Progenitor cell of endocrine pancreas (in vitro differentiated cells): ENCODE measurements at regions not wholly inside any gene's neighbourhood (a gene's known extent, or its start where the extent isn't known, plus 50 kb on each side); places are given as distances from the start of the nearest gene placed in this dataset.
"Not testable (repeated sequence)": the region's sequence is repeated elsewhere in the genome, so short reads cannot be mapped to it uniquely, and the experiment has no call there.

ENCODE experiments used
- DNase-seq: peaks from one replicate; pipeline ENCODE4 v3.0.0; 2021; ENCODE audit warnings: low spot score; ENCODE audit not compliant: unreplicated experiment
- H3K27ac Mint-ChIP-seq: 2 replicates; pipeline ENCODE4 v1.8.0; 2021; ENCODE audit warnings: mild to moderate bottlenecking, moderate library complexity, mixed read lengths
- H3K27me3 Mint-ChIP-seq: 2 replicates; pipeline ENCODE4 v1.8.0; 2021; ENCODE audit warnings: mixed read lengths
- H3K36me3 Mint-ChIP-seq: 2 replicates; pipeline ENCODE4 v1.8.0; 2022; ENCODE audit warnings: mixed read lengths; ENCODE audit not compliant: insufficient read depth
- H3K4me1 Mint-ChIP-seq: 2 replicates; pipeline ENCODE4 v1.8.0; 2021; ENCODE audit warnings: low read depth, mixed read lengths
- H3K4me3 Mint-ChIP-seq: 2 replicates; pipeline ENCODE4 v1.8.0; 2021; ENCODE audit warnings: low read depth, mild to moderate bottlenecking, moderate library complexity, mixed read lengths
- H3K9me3 Mint-ChIP-seq: 2 replicates; pipeline ENCODE4 v1.8.0; 2021; ENCODE audit warnings: low read depth, mixed read lengths
- TF ChIP-seq, protein P1 (sequence below): fragments of 200-600 bp; sonication (generic); IDR thresholded peaks from one replicate; pipeline ENCODE4 v1.5.0; 2021; ENCODE audit warnings: antibody characterized with exemption, mild to moderate bottlenecking; ENCODE audit not compliant: unreplicated experiment

- H3K4me3 Mint-ChIP-seq = no peak overlapping the region
- peaks cover 14% of the 10 kb centered on the region for H3K27me3 Mint-ChIP-seq
- H3K27ac Mint-ChIP-seq = no peak overlapping the region
- no peaks in the 10 kb centered on the region for H3K4me1 Mint-ChIP-seq
- H3K9me3 Mint-ChIP-seq = peaks cover 7% of the 10 kb centered on the region
- H3K36me3 Mint-ChIP-seq = peaks cover 3% of the 10 kb centered on the region
- no peak for DNase-seq
- TF ChIP-seq, protein P1, sequence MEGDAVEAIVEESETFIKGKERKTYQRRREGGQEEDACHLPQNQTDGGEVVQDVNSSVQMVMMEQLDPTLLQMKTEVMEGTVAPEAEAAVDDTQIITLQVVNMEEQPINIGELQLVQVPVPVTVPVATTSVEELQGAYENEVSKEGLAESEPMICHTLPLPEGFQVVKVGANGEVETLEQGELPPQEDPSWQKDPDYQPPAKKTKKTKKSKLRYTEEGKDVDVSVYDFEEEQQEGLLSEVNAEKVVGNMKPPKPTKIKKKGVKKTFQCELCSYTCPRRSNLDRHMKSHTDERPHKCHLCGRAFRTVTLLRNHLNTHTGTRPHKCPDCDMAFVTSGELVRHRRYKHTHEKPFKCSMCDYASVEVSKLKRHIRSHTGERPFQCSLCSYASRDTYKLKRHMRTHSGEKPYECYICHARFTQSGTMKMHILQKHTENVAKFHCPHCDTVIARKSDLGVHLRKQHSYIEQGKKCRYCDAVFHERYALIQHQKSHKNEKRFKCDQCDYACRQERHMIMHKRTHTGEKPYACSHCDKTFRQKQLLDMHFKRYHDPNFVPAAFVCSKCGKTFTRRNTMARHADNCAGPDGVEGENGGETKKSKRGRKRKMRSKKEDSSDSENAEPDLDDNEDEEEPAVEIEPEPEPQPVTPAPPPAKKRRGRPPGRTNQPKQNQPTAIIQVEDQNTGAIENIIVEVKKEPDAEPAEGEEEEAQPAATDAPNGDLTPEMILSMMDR = peak; percentile 19
Observed at GRCh38 chr20:43404878-43405277, 52.8 kb upstream of the SRSF6 start.

DNA sequence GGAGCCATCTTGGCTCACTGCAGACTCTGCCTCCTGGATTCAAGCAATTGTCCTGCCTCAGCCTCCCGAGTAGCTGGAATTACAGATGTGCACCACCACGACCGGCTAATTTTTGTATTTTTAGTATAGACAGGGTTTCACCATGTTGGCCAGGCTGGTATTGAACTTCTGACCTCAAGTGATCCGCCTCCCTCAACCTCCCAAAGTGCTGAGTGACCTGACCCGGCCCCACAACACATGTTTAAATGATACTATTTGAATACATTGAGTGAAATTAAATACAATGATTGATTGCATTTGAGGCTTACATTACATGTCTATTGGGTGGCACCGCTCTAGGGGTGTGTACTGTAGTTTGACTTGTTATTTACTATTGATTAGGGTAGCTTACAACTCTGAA lies 56.8 kb upstream of the SRSF6 start:
- H3K4me3 Mint-ChIP-seq, H3K27me3 Mint-ChIP-seq: not testable (repeated sequence)

GRCh38 chr20:43398676-43399324 lies 58.9 kb upstream of the SRSF6 start:
- no peak overlapping the region for H3K4me3 Mint-ChIP-seq
- DNase-seq = no peak
- H3K9me3 Mint-ChIP-seq = no peaks in the 10 kb centered on the region
- H3K4me1 Mint-ChIP-seq = no peaks in the 10 kb centered on the region
- no peaks in the 10 kb centered on the region for H3K36me3 Mint-ChIP-seq
- no peak overlapping the region for H3K27ac Mint-ChIP-seq
- no peaks in the 10 kb centered on the region for H3K27me3 Mint-ChIP-seq
- TF ChIP-seq, protein P1 = no peak

More for the DNA sequence above, 56.8 kb upstream of the SRSF6 start:
- not testable (repeated sequence) for H3K9me3 Mint-ChIP-seq, H3K4me1 Mint-ChIP-seq, H3K27ac Mint-ChIP-seq, DNase-seq, H3K36me3 Mint-ChIP-seq

GRCh38 chr20:43397147-43397546 lies 60.5 kb upstream of the SRSF6 start:
- no peaks in the 10 kb centered on the region for H3K4me1 Mint-ChIP-seq
- no peak overlapping the region for H3K27ac Mint-ChIP-seq
- no peak for DNase-seq
- H3K27me3 Mint-ChIP-seq = no peaks in the 10 kb centered on the region
- TF ChIP-seq, protein P1 = no peak
- H3K4me3 Mint-ChIP-seq = no peak overlapping the region
- no peaks in the 10 kb centered on the region for H3K36me3 Mint-ChIP-seq
- H3K9me3 Mint-ChIP-seq = no peaks in the 10 kb centered on the region

GRCh38 chr20:43393052-43393451 lies 64.6 kb upstream of the SRSF6 start:
- Mint-ChIP-seq H3K4me1 (no peaks in the 10 kb centered on the region), H3K36me3 (no peaks in the 10 kb centered on the region), H3K9me3 (no peaks in the 10 kb centered on the region), H3K4me3 (no peak overlapping the region), H3K27me3 (peaks cover 9% of the 10 kb centered on the region), H3K27ac (no peak overlapping the region)
- no peak for DNase-seq
- TF ChIP-seq, protein P1 = no peak

GRCh38 chr20:43392561-43392960 lies 65.1 kb upstream of the SRSF6 start:
- no peaks in the 10 kb centered on the region for H3K36me3 Mint-ChIP-seq
- H3K4me1 Mint-ChIP-seq = no peaks in the 10 kb centered on the region
- TF ChIP-seq, protein P1 = no peak
- DNase-seq = no peak
- H3K4me3 Mint-ChIP-seq = no peak overlapping the region
- H3K9me3 Mint-ChIP-seq = no peaks in the 10 kb centered on the region
- peaks cover 12% of the 10 kb centered on the region for H3K27me3 Mint-ChIP-seq
- H3K27ac Mint-ChIP-seq = no peak overlapping the region
